Stomach (tissue), 4 donors: ENCODE measurements at regions not wholly inside any gene's neighbourhood (a gene's known extent, or its start where the extent isn't known, plus 50 kb on each side); places are given as distances from the start of the nearest gene placed in this dataset.

Experiments
- EP300 ChIP-seq: sonication (generic); formaldehyde crosslinking; IDR thresholded peaks from one replicate; pipeline ENCODE4 v1.6.1; 2017; ENCODE audit warnings: antibody characterized with exemption
- POLR2A ChIP-seq, 4 donors: fragments of 450-650 bp; IDR thresholded peaks; one replicate each; pipeline ENCODE4 v1.6.1; 2016; ENCODE audit warnings: antibody characterized with exemption in 4 of 4, control low read depth in 2 of 4, mild to moderate bottlenecking in 1 of 4, moderate library complexity in 1 of 4
- POLR2AphosphoS5 ChIP-seq, 3 donors: sonication (generic); formaldehyde crosslinking; IDR thresholded peaks; one replicate each; pipeline ENCODE4 v1.6.1; 2016; ENCODE audit warnings: antibody characterized with exemption in 3 of 3
- TF ChIP-seq, protein P1 (sequence below), 7 experiments: fragments of 450-650 bp in 4 of 7; fragments of 200-600 bp in 3 of 7; sonication (generic) in 3 of 7; IDR thresholded peaks; one replicate each; pipeline ENCODE4 v1.5.1; 2016 to 2019; ENCODE audit warnings: antibody characterized with exemption in 7 of 7, control low read depth in 2 of 7, mild to moderate bottlenecking in 1 of 7

DNA sequence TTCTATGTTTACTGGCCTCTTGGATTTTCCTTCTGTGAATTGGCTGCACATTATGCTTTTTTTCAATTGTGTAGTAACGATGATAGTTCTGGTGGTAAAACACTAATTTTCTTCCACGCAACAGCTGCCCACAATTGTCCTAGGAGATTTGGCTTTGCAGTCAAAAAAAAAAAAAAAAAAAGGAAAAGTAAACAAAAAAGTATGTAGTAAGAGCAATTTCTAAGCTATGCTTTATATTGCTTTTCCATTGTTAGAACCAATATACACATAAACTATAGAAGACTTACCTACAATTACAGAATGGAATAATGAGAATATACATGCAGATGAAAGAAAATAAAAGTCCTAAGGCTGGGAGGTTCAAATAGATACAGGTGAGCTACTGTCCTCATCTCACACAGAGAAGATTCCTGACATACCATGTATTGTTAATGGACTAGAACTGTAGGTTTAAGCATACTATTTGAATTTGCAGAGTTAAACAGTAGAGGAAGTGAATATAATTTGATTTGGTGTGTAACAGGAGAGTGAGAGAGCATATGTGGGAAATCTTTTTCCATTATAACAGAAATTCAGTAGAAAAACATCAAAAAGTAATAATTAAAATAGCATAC, 976.2 kb downstream of the RAB28 start:
- TF ChIP-seq POLR2A (IDR thresholded peaks at IDR 0.05) (no peak), POLR2AphosphoS5 (IDR thresholded peaks at IDR 0.05) (no peak), EP300 (no peak)
- TF ChIP-seq, protein P1, sequence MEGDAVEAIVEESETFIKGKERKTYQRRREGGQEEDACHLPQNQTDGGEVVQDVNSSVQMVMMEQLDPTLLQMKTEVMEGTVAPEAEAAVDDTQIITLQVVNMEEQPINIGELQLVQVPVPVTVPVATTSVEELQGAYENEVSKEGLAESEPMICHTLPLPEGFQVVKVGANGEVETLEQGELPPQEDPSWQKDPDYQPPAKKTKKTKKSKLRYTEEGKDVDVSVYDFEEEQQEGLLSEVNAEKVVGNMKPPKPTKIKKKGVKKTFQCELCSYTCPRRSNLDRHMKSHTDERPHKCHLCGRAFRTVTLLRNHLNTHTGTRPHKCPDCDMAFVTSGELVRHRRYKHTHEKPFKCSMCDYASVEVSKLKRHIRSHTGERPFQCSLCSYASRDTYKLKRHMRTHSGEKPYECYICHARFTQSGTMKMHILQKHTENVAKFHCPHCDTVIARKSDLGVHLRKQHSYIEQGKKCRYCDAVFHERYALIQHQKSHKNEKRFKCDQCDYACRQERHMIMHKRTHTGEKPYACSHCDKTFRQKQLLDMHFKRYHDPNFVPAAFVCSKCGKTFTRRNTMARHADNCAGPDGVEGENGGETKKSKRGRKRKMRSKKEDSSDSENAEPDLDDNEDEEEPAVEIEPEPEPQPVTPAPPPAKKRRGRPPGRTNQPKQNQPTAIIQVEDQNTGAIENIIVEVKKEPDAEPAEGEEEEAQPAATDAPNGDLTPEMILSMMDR (IDR thresholded peaks at IDR 0.05) = no peak
